ENCODE measurements at regions not wholly inside any gene's neighbourhood (a gene's known extent, or its start where the extent isn't known, plus 50 kb on each side); places are given as distances from the start of the nearest gene placed in this dataset.

GRCh38 chr10:7474388-7474787 is 63.6 kb upstream of the SFMBT2 start:
- intact Hi-C loops (cut with DNase I), result no loop called here
- TF ChIP-seq, protein P1, sequence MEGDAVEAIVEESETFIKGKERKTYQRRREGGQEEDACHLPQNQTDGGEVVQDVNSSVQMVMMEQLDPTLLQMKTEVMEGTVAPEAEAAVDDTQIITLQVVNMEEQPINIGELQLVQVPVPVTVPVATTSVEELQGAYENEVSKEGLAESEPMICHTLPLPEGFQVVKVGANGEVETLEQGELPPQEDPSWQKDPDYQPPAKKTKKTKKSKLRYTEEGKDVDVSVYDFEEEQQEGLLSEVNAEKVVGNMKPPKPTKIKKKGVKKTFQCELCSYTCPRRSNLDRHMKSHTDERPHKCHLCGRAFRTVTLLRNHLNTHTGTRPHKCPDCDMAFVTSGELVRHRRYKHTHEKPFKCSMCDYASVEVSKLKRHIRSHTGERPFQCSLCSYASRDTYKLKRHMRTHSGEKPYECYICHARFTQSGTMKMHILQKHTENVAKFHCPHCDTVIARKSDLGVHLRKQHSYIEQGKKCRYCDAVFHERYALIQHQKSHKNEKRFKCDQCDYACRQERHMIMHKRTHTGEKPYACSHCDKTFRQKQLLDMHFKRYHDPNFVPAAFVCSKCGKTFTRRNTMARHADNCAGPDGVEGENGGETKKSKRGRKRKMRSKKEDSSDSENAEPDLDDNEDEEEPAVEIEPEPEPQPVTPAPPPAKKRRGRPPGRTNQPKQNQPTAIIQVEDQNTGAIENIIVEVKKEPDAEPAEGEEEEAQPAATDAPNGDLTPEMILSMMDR (IDR thresholded peaks at IDR 0.05), result no peak
- H3K9ac ChIP-seq (ENCODE audit: low read depth in 2 of 2, low read length in 2 of 2), result no peak overlapping the region
- H3K9me3 ChIP-seq, result no peaks in the 10 kb centered on the region
- H3K4me3 ChIP-seq, result no peak overlapping the region
- H3K36me3 ChIP-seq, result no peaks in the 10 kb centered on the region
- DNase-seq, result no peak
- no peaks in the 10 kb centered on the region for H3K27me3 ChIP-seq
- H3K4me1 ChIP-seq, result no peaks in the 10 kb centered on the region
- H3K27ac ChIP-seq, result no peak overlapping the region

DNA sequence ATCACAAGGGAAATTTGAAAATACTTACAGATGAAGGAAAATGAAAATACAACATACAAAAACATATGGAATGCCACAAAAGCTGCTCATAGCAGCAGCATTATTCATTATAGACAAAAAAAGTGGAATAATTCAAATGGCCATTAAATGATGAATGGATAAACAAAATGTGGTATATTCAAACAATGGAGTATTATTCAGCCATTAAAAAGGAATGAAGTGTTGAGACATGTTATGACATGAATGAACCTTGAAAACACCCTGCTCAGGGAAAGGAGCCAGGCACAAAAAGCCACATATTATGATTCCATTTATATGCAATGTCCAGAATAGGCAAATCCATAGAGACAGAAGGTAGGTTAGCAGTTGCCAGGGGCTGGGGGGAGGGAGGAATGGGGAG is 62.6 kb upstream of the SFMBT2 start:
- no peaks in the 10 kb centered on the region for H3K36me3 ChIP-seq
- no peaks in the 10 kb centered on the region for H3K27me3 ChIP-seq
- H3K27ac ChIP-seq, result no peak overlapping the region
- no peak overlapping the region for H3K4me3 ChIP-seq
- H3K9me3 ChIP-seq, result no peaks in the 10 kb centered on the region
- no peak overlapping the region for H3K9ac ChIP-seq (ENCODE audit: low read depth in 2 of 2, low read length in 2 of 2)
- DNase-seq, result no peak
- no peaks in the 10 kb centered on the region for H3K4me1 ChIP-seq
- TF ChIP-seq, protein P1 (IDR thresholded peaks at IDR 0.05), result no peak
- intact Hi-C loops (cut with DNase I), result no loop called here

- Histone ChIP-seq H3K4me1 (no peaks in the 10 kb centered on the region), H3K36me3 (no peaks in the 10 kb centered on the region), H3K27me3 (no peaks in the 10 kb centered on the region), H3K4me3 (no peak overlapping the region), H3K27ac (peak overlapping the region; percentile 50), H3K9me3 (no peaks in the 10 kb centered on the region), H3K9ac (ENCODE audit: low read depth in 2 of 2, low read length in 2 of 2) (no peak overlapping the region)
- DNase-seq, result peak; percentile 23
- intact Hi-C loops (cut with DNase I), result no loop called here
- TF ChIP-seq, protein P1 (IDR thresholded peaks at IDR 0.05), result no peak
Observed at GRCh38 chr10:7471720-7472367, 61.0 kb upstream of the SFMBT2 start.

DNA sequence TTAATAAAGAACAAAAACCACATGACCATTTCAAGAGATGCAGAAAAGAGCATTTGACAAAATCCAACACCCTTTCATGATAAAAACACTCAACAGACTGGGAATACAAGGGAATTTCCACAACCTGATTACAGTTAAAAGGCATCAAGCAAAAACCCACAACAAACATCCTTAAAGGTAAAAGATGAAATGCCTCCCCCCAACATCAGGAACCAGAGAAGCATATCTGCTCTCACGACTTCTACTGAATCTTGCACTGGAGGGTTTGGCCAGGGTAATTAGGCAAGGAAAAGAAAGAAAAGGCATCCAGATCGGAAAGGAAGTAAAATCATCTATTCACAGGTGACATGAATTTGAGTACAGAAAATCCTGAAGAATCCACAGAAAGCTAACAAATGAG is 59.5 kb upstream of the SFMBT2 start:
- H3K4me1 ChIP-seq, result no peaks in the 10 kb centered on the region

GRCh38 chr10:7467031-7467667 is 56.3 kb upstream of the SFMBT2 start:
- TF ChIP-seq, protein P1 (IDR thresholded peaks at IDR 0.05), result no peak
- H3K27me3 ChIP-seq, result no peaks in the 10 kb centered on the region
- DNase-seq, result no peak
- no peak overlapping the region for H3K27ac ChIP-seq
- no peak overlapping the region for H3K9ac ChIP-seq (ENCODE audit: low read depth in 2 of 2, low read length in 2 of 2)
- no peaks in the 10 kb centered on the region for H3K4me1 ChIP-seq
- no peak overlapping the region for H3K4me3 ChIP-seq
- H3K9me3 ChIP-seq, result no peaks in the 10 kb centered on the region
- intact Hi-C loops (cut with DNase I), result no loop called here
- no peaks in the 10 kb centered on the region for H3K36me3 ChIP-seq

More for the DNA sequence above, 59.5 kb upstream of the SFMBT2 start:
- Histone ChIP-seq H3K27me3 (no peaks in the 10 kb centered on the region), H3K4me3 (no peak overlapping the region), H3K9me3 (no peaks in the 10 kb centered on the region), H3K27ac (no peak overlapping the region), H3K36me3 (no peaks in the 10 kb centered on the region), H3K9ac (ENCODE audit: low read depth in 2 of 2, low read length in 2 of 2) (no peak overlapping the region)
- TF ChIP-seq, protein P1 (IDR thresholded peaks at IDR 0.05), result no peak
- intact Hi-C loops (cut with DNase I), result no loop called here
- DNase-seq, result no peak

Data from colonic mucosa (tissue), 4 donors.